ENCODE measurements at regions not wholly inside any gene's neighbourhood (a gene's known extent, or its start where the extent isn't known, plus 50 kb on each side); places are given as distances from the start of the nearest gene placed in this dataset.
"Not testable (repeated sequence)": the region's sequence is repeated elsewhere in the genome, so short reads cannot be mapped to it uniquely, and the experiment has no call there.

DNA sequence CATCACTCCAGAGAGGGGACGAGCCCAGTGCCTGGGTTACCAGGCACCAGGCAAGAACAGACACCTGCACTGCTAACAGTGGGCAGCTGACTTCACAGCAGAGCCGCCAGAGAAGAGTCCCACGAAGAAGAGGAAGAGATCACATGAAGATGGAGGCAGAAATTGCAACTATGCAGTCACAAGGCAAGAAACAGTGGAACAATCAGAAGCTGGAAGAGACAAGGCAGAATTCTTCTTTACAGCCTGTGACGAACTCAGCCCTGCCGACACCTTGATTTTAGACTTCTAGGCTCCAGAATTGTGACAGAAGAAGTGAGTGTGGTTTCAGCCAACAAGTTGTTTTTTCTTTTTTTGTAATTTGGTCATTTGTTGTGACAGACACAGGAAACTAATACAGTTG is 59.2 kb downstream of the IL12A start:
- DNase-seq (ENCODE audit: low read depth, low spot score), result no peak

DNA sequence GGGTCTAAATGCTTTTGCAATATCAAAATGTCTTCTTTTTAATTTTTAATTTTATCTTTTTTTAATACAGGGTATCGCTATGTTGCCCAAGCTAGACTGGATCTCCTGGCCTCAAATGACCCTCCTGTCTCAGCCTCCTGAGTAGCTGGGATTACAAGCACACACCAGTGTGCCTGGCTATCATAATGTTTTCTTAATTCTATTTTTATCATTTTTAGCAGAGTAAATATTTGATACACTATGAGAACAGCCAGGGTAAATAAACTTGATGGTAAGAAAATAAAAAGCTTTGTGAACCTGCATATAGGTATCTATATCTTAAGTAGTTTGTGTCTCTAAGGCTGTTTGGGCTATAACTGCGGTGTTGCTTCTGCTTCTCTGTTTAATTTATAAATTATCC is 60.4 kb downstream of the IL12A start:
- no peak for DNase-seq (ENCODE audit: low read depth, low spot score)

- DNase-seq (ENCODE audit: low read depth, low spot score), result no peak
These were observed 60.9 kb downstream of the IL12A start for GRCh38 chr3:160049565-160049964.

GRCh38 chr3:160049988-160050387 is 61.4 kb downstream of the IL12A start:
- no peak for DNase-seq (ENCODE audit: low read depth, low spot score)

DNA sequence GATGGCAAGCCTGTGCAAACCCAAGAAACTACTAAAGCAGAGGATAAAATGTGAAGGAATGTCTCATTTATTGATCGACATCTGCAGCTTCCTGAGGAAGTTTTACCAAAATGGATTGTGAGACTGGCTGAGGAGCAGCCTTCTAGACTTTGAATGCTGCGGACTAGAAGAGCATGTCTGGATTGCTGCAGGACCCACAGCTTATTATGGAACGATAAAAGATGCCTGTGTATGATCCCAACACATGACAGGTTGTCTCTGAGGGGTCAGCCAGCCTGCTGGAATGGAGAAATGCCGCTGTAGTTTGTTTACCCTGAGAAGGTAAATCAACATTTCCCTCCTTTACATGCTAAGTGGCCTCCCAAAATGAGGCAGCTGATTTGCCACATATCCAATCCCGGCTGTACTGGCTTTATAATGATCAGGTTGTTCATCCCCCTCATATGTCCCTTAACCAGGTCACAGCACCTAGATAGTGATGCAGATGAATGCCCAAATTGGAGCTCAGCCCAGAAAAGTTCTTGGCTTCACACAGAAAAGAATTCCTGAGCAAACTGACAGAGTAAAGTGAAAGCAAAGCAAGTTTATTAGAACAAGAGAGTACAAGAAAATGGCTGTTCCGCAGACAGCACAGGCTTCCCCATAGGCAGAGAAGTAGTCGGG is 63.9 kb downstream of the IL12A start:
- no peak for DNase-seq (ENCODE audit: low read depth, low spot score)

DNA sequence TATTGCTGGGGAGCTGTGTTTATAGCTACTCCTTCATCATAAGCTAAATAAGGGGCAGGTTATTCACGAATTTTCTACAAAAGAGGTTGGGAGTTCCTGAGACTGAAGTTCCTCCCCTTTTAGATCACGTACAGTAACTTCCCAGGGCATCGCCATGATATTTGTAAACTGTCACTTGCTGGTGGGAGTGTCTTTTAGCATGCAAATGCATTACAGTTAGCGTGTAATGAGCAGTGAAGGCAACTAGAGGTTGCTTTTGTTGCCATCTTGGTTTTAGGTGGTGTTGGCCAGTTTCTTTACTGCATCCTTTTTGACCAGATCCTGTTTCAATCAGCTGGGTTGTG is 64.4 kb downstream of the IL12A start:
- DNase-seq (ENCODE audit: low read depth, low spot score), result no peak

DNA sequence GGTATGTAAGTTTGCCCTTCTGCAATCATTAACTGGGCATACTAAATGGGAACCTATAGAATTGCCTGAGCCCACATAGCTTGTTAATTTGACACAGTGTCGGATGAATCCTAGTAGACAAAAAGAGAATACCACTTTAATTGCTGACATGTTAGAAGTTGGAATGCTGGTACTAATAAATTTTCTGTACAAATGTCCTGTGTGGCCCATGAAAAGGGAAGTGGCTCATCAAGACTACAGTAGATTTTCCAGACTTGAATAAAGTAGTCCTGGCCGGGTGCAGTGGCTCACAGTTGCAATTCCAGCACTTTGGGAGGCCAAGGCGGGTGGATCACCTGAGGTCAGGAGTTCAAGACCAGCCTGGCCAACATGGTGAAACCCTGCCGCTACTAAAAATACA is 66.2 kb downstream of the IL12A start:
- not testable (repeated sequence) for DNase-seq (ENCODE audit: low read depth, low spot score)

DNA sequence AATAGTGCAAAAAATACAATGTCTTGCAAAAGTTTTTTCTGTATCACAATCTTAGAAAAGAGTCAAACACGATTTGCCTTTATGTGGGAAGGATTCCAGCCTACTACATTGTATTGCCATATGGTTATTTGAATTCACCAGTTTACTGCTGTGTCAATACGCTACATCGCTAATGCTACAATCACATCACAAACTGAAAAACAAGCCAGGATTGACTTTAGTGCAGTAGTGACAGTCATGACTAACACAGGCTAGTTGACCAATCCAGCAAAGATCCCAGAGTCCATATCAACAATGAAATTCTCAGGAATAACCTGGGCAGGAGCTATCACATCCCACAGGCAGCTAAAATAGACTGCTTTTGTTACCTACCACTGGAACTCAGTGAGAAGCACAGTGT is 67.0 kb downstream of the IL12A start:
- no peak for DNase-seq (ENCODE audit: low read depth, low spot score)

GRCh38 chr3:160057331-160057730 is 68.7 kb downstream of the IL12A start:
- DNase-seq (ENCODE audit: low read depth, low spot score), result no peak

GRCh38 chr3:160060409-160061027 is 71.9 kb downstream of the IL12A start:
- no peak for DNase-seq (ENCODE audit: low read depth, low spot score)

- DNase-seq (ENCODE audit: low read depth, low spot score), result no peak
These were observed 72.9 kb downstream of the IL12A start for GRCh38 chr3:160061525-160061924.

DNA sequence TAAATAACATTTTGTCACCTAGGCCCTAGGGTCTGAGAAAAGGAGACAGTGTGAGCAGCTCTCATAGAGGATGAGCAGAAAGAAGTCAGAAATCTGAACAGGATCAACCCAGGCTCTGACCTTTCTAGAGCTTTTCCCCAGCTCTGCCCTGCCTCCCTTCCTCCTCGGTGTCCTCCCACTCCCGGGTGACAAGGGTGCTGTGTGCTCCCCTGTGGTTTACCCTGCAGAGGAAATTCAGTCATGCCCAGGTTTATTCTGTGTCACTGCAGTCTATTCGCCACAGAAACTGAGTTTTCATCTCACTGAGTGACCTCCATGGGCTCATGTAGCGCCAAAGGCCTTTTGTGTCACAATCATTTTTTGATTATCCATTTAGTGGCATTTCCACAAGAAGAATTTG is 76.6 kb downstream of the IL12A start:
- DNase-seq (ENCODE audit: low read depth, low spot score), result no peak

GRCh38 chr3:160065786-160066185 is 77.2 kb downstream of the IL12A start:
- DNase-seq (ENCODE audit: low read depth, low spot score), result no peak

GRCh38 chr3:160069986-160070385 is 81.4 kb downstream of the IL12A start:
- DNase-seq (ENCODE audit: low read depth, low spot score), result no peak

- no peak for DNase-seq (ENCODE audit: low read depth, low spot score)
These were observed 87.9 kb downstream of the IL12A start for GRCh38 chr3:160076519-160076918.

GRCh38 chr3:160078533-160078932 is 89.9 kb downstream of the IL12A start:
- DNase-seq (ENCODE audit: low read depth, low spot score), result no peak

DNA sequence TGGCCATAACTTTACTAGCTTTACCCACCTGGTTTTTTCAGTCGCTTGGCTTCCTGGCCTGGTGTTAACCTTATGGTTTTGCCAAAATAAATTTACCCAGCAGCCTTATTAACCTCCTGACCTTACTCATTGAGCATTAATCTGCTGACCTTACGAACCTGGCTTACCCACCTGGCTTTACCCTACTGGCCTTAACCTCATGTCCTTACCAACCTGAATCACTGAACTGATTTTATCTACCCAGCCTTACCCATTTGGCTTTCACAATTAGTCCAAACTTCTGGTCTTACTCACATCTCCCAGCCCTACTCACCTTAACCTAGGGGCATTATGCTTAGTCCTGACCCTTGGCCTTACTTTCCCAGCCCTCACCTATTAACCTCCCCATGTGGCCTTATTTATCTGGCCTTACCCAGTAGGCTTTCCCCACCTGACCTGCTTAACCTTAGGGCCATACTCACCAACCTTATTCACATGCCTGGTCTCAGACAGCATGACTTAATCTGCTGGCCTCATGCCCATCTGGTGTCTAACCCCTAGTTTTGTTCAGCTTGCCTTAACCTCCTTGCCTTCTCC is 93.4 kb downstream of the IL12A start:
- no peak for DNase-seq (ENCODE audit: low read depth, low spot score)

- no peak for DNase-seq (ENCODE audit: low read depth, low spot score)
These were observed 96.4 kb downstream of the IL12A start for GRCh38 chr3:160084998-160085397.

GRCh38 chr3:160088492-160089137 is 100.0 kb downstream of the IL12A start:
- no peak for DNase-seq (ENCODE audit: low read depth, low spot score)

GRCh38 chr3:160090653-160091052 is 102.0 kb downstream of the IL12A start:
- no peak for DNase-seq (ENCODE audit: low read depth, low spot score)

- DNase-seq (ENCODE audit: low read depth, low spot score), result no peak
These were observed 102.8 kb downstream of the IL12A start for GRCh38 chr3:160091441-160091840.

DNA sequence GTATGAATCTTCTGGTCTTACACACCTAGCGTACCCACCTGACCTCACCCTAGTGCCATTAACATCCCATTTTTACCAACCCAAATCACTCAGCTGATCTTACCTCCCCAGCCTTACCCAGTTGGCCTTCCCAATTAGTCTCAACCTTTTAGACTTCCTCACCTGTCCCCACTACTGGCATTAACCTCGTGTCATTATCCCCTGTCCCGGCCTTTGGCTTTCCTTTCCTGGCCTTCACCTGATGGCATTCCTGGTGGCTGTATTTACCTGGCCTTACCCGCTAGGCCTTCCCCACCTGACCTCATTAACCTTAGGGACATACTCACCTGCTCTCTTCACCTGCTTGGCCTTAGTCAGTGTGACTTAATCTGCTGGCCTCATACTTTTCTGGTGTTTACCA is 104.1 kb downstream of the IL12A start:
- no peak for DNase-seq (ENCODE audit: low read depth, low spot score)

DNA sequence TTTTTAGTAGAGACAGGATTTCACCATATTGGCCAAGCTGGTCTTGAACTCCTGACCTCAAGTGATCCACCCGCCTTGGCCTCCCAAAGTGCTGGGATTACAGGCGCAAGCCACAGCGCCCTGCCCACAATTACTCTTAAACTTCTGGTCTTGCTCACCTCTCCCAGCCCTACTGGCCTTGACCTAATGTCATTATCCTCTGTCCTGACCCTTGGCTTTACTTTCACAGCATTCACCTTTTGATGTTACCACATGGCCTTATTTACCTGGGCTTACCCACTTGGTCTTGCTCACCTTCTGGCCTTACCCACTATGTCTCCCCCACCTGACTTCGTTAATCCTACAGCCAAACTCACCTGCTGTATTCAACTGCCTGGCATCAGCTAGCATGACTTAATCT is 105.9 kb downstream of the IL12A start:
- no peak for DNase-seq (ENCODE audit: low read depth, low spot score)
